ENCODE measurements at regions not wholly inside any gene's neighbourhood (a gene's known extent, or its start where the extent isn't known, plus 50 kb on each side); places are given as distances from the start of the nearest gene placed in this dataset.

- H3K4me3 ChIP-seq (ENCODE audit: control insufficient read depth, low read depth, low read length), result no peak overlapping the region
- no peak for DNase-seq (ENCODE audit: low read depth)
- no peak for TF ChIP-seq CTCF (conservative IDR thresholded peaks at IDR 0.05; ENCODE audit: control insufficient read depth, insufficient read depth, low read depth, low read length)
These were observed 93.0 kb upstream of the SMLR1 start for GRCh38 chr6:130734161-130734560.

GRCh38 chr6:130740308-130740707 lies 86.9 kb upstream of the SMLR1 start:
- DNase-seq (ENCODE audit: low read depth), result no peak
- H3K4me3 ChIP-seq (ENCODE audit: control insufficient read depth, low read depth, low read length), result no peak overlapping the region
- no peak for TF ChIP-seq CTCF (conservative IDR thresholded peaks at IDR 0.05; ENCODE audit: control insufficient read depth, insufficient read depth, low read depth, low read length)

GRCh38 chr6:130742131-130742681 lies 85.0 kb upstream of the SMLR1 start:
- no peak for DNase-seq (ENCODE audit: low read depth)
- no peak overlapping the region for H3K4me3 ChIP-seq (ENCODE audit: control insufficient read depth, low read depth, low read length)
- TF ChIP-seq CTCF (conservative IDR thresholded peaks at IDR 0.05; ENCODE audit: control insufficient read depth, insufficient read depth, low read depth, low read length), result no peak

GRCh38 chr6:130743175-130743574 lies 84.0 kb upstream of the SMLR1 start:
- no peak overlapping the region for H3K4me3 ChIP-seq (ENCODE audit: control insufficient read depth, low read depth, low read length)
- DNase-seq (ENCODE audit: low read depth), result no peak
- no peak for TF ChIP-seq CTCF (conservative IDR thresholded peaks at IDR 0.05; ENCODE audit: control insufficient read depth, insufficient read depth, low read depth, low read length)

- no peak for TF ChIP-seq CTCF (conservative IDR thresholded peaks at IDR 0.05; ENCODE audit: control insufficient read depth, insufficient read depth, low read depth, low read length)
- H3K4me3 ChIP-seq (ENCODE audit: control insufficient read depth, low read depth, low read length), result no peak overlapping the region
- DNase-seq (ENCODE audit: low read depth), result peak; percentile 5
These were observed 82.4 kb upstream of the SMLR1 start for GRCh38 chr6:130744576-130745366.

- no peak for DNase-seq (ENCODE audit: low read depth)
- no peak for TF ChIP-seq CTCF (conservative IDR thresholded peaks at IDR 0.05; ENCODE audit: control insufficient read depth, insufficient read depth, low read depth, low read length)
- no peak overlapping the region for H3K4me3 ChIP-seq (ENCODE audit: control insufficient read depth, low read depth, low read length)
These were observed 79.2 kb upstream of the SMLR1 start for GRCh38 chr6:130748041-130748440.

All from fibroblast of mammary gland (primary cell).